ENCODE measurements at regions not wholly inside any gene's neighbourhood (a gene's known extent, or its start where the extent isn't known, plus 50 kb on each side); places are given as distances from the start of the nearest gene placed in this dataset.
A peak's percentile ranks its signal among the peaks of the same experiment; 100 is the strongest.

- DNase-seq (ENCODE audit: low read depth), result peak; percentile 28
- no peak overlapping the region for H3K4me3 ChIP-seq (replicated peaks; ENCODE audit: low read depth, low read length)
- no peak for TF ChIP-seq CTCF (IDR thresholded peaks at IDR 0.05; ENCODE audit: low read length, missing control alignments)
These were observed 325.8 kb upstream of the NR5A2 start for GRCh38 chr1:199701726-199702125.

GRCh38 chr1:199704231-199704630 is 323.3 kb upstream of the NR5A2 start:
- no peak for TF ChIP-seq CTCF (IDR thresholded peaks at IDR 0.05; ENCODE audit: low read length, missing control alignments)
- no peak for DNase-seq (ENCODE audit: low read depth)
- H3K4me3 ChIP-seq (replicated peaks; ENCODE audit: low read depth, low read length), result no peak overlapping the region

- no peak for DNase-seq (ENCODE audit: low read depth)
- no peak for TF ChIP-seq CTCF (IDR thresholded peaks at IDR 0.05; ENCODE audit: low read length, missing control alignments)
- no peak overlapping the region for H3K4me3 ChIP-seq (replicated peaks; ENCODE audit: low read depth, low read length)
These were observed 321.7 kb upstream of the NR5A2 start for GRCh38 chr1:199705825-199706224.

- H3K4me3 ChIP-seq (replicated peaks; ENCODE audit: low read depth, low read length), result no peak overlapping the region
- DNase-seq (ENCODE audit: low read depth), result no peak
- TF ChIP-seq CTCF (IDR thresholded peaks at IDR 0.05; ENCODE audit: low read length, missing control alignments), result no peak
These were observed 320.5 kb upstream of the NR5A2 start for GRCh38 chr1:199706826-199707606.

GRCh38 chr1:199710974-199711373 is 316.5 kb upstream of the NR5A2 start:
- no peak overlapping the region for H3K4me3 ChIP-seq (replicated peaks; ENCODE audit: low read depth, low read length)
- DNase-seq (ENCODE audit: low read depth), result no peak
- TF ChIP-seq CTCF (IDR thresholded peaks at IDR 0.05; ENCODE audit: low read length, missing control alignments), result no peak

- TF ChIP-seq CTCF (IDR thresholded peaks at IDR 0.05; ENCODE audit: low read length, missing control alignments), result no peak
- DNase-seq (ENCODE audit: low read depth), result no peak
- no peak overlapping the region for H3K4me3 ChIP-seq (replicated peaks; ENCODE audit: low read depth, low read length)
These were observed 310.8 kb upstream of the NR5A2 start for GRCh38 chr1:199716729-199717128.
